Stimulated activated CD4-positive, alpha-beta T cell treated with anti-CD3 and anti-CD28 coated beads, Interleukin-4, amount 100 ng/mL, for 24 hours (primary cell): ENCODE measurements at regions not wholly inside any gene's neighbourhood (a gene's known extent, or its start where the extent isn't known, plus 50 kb on each side); places are given as distances from the start of the nearest gene placed in this dataset.

Experiments used
- DNase-seq: peaks from one replicate; pipeline ENCODE4 v3.0.0-alpha.2; 2020

DNA sequence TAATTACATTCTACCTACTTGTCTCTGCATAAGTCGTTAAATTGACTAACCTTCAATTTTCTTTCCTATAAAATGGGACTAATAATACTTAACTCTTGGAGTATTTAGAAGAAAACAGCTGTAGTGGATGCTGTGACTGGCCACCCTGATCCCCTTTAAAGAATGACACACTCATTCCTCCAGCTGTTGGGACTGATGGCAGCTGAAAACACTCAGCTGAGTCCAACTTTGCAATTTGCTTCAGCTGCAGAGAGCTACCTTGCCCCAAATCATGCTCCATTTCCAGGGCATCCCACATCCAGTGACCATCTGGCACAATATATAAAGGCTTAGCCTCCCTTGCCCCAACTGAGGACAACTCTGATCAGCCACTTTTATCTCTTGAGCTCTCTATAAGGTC lies 89.1 kb downstream of the MID1IP1 start:
- no peak for DNase-seq

DNA sequence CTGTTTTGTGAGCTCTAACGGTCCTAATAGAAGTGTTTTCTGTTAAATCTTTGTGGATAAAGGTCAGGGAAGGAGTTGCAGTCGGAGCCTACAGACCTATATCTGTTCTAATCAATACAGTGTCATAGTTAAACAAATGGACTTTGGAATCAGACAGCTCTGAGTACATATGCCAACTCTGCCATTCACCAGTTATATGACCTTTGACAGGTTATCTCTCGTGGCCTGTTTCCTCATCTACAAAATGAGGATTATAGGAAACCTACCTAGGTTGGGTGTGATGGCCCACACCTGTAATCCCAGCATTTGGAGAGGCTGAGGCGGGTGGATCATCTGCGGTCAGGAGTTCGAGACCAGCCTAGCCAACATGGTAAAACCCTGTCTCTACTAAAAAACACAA lies 89.7 kb downstream of the MID1IP1 start:
- DNase-seq, result no peak

DNA sequence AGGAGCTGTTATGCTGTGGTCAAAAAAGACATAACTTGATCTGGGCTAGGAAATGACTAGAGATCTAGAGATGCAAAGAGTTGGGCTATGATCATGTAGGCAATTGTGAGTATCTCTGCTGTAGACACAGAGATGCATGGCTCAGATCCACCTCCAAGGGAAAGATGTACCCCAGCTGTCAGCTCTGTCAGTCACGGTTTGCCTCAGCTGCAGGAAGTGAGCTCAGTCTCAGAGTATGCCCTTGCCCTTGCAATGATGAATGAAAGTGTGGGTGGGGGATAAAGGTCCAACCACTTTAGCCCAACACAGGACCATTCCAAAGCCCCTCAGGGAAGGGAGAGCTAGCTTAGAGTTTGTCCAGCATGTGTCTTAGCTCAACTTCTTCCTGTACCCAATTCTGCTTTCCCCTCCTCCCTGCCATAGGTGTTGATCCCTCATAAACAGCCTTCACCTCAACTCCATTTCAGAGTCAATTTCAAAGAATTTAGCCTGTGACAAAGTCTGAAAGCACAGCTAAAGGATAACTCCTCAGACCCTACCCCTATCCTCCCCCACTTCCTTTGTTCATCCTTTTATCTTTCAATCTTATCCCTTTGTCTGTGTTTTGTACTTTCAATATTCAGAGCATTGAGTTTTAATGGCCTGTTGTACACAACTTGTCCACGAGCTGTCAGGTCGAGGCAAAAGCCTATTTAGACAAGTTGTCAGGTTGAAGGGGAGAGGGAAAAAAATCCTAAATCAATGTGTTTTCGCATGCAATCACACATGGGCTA lies 90.6 kb downstream of the MID1IP1 start:
- no peak for DNase-seq

DNA sequence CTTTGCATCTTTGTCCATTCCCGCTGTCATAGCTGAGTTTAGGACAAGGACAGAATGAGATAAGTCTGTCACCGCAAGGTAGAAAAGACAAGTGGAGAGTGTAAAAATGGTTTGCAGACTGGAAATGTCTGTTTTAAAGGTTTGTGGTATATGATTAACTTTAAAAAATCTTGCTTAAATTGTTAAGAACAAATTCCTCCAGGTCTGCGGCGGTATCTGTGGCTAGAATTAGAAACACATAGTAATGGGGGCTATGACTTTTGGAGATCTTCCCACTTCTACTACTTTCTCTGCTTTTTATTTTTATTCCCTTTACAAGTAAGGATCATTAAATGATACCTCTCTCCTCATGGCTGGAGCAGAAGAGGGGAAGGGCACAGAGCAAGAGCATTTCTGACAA lies 92.2 kb downstream of the MID1IP1 start:
- no peak for DNase-seq

DNA sequence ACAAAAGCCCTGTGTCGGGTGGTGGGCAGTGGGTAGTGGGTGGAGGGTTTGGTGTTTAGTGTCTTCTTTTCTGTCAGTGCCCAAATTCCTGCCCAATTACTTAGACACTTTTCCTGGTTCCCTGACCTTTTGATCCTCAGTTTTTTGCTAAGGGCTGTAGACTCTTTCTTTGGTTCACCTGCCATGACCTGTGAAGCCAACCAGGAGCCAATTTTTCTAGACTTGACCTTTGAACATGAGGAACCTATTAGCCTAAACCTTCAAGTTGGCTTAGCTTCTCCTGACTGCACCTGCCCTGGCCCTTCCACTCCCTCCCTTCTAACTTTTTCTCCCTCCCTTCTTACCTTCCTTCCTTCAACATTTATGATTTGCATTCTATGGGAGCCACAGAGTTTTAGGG lies 94.5 kb downstream of the MID1IP1 start:
- DNase-seq, result no peak

DNA sequence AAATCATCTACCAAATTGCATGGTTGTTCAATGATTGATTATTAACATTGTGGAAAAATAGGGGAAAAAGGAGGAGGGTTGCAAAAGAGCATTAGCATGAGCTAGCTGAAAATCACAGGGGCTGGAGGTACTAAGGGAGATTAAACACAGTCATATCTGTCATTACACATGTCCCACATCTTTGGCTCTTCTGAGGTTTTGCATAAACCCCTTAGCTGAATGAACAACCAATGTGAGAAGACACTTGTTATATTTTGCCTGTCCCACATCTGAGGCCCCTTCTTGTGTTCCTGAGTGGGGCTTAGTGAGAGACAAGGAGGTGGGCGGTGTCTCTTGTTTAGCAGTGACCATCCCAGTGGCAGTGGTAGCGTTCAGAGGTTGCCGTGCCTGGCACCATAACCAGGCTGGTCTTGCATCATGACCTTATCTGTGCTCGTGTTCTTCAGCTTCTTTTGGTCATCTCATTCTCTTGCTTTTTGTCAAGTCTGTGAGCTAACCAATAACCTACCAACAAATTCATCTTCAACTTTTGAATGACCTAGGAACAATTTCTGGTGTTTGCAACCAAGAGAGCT lies 95.6 kb downstream of the MID1IP1 start:
- DNase-seq, result no peak

DNA sequence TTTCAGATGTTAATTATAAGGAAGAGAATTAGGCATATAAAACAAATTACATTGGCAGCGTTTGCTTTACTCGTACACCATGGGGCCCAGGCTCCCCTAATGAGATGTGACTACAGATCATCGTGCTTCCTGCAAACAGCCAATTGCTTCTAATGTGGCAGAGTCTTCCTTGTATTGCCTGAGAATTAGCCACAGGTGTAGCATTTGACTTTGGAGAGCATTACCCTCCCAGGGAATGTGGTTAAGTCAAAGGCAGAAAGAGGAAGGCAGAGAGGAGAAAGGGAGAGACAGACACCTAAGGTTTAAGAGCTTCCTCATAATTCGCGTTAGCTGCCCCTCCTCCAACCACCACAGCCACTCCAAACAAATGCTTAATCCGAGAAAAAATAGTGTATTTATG lies 97.0 kb downstream of the MID1IP1 start:
- DNase-seq, result no peak

DNA sequence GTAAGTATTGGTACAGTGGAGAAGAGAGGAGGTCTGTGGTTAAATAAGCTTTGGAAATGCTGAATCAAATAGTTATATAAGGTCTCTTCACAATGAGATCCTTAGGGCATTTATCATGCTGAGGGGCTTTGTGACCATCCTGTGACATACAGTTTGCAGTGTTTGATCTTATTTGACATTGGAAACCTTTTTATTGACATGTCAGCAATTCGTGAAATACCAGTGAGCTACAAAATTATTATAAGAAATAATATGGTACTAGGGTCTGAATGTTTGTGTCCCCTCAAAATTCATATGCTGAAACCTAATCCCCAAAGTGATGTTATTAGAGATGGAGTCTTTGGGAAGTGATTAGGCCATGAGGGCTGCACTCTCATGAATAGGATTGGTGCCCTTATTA lies 98.4 kb downstream of the MID1IP1 start:
- no peak for DNase-seq

DNA sequence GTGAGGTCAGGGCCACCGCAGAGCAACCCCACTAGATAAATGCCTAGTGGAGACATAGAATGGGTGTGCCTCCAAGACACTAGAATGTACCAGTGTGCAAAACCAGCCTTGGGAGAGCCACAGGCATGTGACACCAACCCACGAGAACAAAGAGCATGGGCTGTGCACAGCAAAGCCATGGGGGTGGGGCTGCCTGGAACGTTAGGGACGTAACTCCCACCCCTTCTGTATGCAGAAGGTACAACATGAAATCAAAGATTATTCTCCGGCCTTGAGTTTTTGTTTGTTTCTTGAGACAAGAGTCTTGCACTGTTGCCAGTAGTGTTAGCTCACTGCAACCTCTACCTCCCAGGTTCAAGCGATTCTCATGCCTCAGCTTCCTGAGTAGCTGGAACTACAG lies 99.5 kb downstream of the MID1IP1 start:
- DNase-seq, result no peak

DNA sequence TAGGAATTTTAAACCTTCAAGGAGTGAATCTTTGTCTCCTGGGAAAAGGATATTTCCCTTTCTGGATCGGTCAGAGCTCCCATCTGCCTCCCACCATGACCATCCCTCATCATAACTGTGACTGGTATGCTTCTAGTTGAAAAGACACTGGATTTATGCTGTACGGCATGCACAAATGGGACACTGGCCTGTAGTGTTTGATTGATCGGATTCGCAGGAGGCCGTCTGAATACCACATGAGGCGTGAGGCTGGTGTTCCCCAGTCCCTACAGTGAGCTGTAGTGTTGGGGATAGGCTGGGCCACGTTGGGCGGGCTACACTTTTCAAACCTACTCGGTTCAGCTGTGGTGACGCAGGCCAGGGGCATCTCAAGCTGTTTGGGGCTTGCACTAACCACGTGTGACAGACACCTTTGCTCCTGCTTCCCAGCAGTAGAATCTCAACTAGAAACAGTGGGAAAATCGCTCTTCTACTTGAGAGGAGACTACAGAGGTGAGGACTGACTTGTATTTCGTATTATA lies 101.8 kb downstream of the MID1IP1 start:
- no peak for DNase-seq

DNA sequence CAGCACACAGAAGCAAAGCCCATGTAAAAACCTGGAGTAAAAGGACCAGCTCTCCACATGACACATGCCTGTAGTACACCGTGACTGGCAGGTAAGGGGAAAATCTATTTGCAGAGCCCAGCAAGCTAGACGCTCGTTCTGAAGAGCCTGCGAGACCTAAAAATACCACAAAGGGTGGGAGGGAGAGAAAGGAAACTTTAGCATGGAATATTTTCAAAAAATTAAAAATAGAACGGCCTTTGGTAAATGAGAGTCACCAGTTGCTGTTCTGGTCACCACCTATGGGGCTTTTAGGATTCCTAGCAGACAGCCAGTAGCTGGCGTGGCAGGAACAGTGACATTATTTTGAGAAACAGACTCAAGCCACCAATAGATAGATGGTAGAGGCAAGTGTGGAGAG lies 115.5 kb downstream of the MID1IP1 start:
- DNase-seq, result no peak

DNA sequence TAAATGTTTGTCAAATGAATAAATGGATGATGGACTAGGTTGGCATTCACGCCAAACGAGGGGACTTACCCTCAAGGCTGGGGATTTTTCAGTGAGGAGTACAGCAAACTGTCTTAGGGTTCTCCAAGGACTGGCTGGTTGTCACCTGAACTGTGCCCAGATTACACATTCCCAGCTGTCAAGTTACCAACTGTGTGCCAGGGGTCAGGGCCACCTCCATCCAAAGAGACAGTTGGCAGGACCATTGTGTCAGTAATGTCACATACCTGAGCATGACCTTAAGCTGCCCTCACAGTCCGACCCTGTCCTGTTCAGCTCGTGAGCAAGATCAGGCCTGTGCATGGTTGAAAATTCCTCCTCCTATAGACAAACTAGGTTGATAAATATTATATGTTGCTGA lies 116.7 kb downstream of the MID1IP1 start:
- DNase-seq, result no peak

DNA sequence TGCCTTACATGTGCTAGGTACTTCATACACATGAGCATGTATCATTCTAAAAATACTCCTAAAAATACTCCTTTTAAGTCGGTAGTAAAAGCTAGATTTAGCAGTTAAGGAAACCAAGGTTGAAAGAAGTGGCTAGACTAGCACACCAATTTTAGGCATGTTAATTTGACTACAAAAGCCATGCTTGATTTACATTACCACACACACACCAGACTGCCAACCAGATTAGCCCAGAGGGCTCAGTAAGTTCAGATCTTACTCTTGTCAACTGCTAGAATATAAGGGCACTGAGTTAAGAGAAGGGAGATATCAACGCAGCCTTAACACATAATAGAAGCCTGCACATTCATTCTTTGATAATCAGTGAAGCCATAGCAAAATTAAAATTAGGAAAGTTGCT lies 117.9 kb downstream of the MID1IP1 start:
- no peak for DNase-seq

DNA sequence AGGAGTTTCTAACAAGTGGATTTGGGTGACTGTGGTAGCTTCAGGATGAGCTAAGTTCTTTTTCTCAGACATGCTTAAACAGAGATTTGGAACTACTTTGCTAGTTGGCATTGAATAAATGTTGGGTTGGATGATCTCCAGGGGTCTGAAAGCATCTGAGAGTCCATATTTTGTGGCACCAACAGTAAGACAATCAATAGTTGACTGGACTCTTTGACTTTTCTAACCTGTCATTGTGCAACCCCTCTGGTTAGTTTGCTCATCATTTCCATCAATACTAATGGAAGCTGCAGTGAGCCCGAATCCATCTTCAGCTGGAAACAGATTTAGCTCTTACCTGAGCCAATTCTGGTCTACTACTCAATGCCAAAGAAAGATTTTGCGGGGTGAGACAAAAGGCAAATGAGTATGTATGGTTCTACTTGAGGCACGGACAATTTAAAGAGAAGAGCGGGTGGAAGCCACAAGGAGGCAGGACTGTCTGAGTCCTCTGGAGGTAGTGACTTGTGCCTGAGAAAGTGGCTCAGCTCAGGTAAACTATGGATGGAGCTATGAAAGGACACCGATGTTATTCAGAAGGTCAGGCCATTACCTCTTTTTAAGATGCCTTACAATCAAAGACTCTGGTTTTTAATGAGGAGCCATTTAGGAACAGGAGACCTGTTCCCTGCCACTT lies 118.7 kb downstream of the MID1IP1 start:
- DNase-seq, result no peak

DNA sequence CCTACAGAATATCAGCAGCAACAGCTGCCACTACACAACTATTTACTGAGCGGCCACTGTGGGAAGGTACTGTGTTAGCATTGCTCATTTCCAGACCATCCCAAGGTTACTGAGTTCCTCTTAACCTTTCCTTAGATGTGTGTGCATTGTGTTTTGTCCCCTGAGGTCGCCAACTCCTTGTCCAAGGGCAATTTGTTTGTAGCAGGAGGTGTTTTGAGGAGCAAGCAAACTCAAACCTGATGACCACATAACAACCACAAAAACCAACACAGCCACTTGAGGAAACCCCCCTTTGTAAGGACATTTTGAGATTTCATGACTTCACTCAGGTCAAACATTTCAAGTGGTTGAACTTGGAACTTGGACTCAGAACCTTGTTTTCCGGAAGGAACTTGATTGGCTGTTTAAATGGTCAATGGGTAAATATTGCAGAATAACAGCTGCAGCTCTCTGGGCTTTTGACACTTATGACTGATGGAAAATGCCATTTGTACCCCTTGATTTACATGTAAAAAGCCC lies 122.3 kb downstream of the MID1IP1 start:
- no peak for DNase-seq

DNA sequence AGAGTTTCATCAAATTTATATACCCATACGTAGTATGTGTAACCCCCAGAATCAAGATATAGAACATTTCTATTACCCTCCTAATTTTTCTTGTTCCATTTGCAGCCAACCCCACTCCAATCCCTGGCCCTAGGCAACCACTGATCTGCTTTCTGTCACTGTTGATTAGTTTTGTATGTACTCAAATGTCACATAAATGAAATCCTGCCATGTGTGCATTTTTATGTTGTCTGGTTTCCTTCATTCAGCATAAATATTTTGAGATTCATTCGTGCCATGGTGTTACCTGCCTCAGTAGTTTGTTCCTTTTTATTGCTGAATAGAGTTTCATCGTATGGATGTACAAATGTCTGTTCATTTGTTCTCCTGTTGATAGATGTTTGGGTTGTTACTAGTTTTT lies 126.3 kb downstream of the MID1IP1 start:
- no peak for DNase-seq

DNA sequence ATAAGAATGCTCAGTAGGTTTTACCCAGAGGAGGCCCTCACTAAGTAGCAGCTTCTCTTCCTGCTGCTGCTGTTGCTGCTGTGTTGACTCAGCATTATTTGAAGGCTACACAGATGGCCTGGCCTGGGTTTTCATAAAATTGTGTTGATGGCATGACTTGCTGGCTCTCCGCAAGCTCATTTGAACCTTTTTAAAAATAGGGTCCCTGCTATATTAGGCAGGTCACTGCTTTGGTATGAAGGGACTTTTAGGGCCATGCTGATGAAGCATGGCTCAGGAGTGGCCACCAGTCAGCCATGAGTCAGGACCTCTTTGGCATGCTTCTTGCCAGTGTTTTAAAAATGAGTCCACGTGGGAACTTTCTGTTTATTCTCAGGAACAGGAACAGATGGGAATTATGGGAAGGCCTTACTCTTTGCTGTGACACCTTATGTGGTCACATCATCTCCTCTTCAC lies 128.7 kb downstream of the MID1IP1 start:
- no peak for DNase-seq

DNA sequence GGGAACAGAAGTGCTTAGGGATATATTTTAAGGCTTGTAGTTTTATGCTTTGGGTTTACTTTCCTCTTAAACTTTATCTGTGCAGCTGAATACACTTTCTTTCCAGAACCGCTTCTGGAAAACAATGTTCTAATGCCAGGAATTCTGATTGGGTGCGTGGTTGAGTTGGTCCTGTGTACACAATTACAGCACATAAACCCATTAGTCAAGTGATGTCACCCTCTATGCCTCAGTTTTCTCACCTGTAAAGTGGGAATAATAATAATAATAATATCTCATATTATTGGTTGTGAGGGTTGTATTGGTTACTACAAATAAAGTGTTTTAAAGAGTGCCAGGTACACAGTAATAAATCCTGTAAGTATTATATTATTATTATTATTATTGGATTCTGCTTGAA lies 129.2 kb downstream of the MID1IP1 start:
- no peak for DNase-seq

DNA sequence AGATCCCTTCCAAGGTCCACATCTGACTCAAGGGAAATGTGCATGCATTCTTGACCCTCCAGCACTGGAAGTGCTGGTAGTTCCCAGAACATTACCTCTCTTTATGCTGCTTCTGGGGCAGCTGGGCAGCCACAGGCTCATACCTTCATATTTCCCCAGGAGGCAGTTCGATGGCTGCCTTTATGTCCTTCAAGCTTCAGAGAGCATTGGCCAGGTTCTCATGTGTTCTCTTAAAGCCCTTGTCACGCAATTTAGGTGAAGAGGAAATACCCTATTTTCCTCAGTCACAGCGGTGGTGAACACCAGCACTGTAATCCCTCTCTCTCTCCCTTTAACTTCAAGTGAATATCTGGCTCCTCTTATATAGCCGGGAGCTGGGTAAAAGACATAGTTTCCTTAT lies 134.3 kb downstream of the MID1IP1 start:
- no peak for DNase-seq

DNA sequence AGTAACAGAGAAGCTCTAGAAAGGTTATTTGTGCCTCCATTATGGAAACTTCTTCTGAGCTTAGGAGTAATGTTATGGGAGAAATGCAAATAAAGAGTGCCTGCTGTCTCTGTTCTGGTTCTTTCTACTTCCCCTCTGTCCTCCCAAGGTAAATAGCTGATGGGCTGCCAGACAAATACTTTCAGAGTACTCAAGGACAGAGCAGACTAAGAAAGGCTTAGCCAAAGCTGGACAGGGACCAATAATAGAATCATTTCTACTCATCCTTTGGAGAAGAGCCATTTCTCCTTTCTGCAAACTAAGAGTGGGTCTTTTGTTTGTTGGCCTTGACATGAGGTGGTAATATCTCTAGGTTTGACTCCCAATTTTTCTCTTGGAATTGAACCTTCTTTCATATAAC lies 136.1 kb downstream of the MID1IP1 start:
- no peak for DNase-seq

DNA sequence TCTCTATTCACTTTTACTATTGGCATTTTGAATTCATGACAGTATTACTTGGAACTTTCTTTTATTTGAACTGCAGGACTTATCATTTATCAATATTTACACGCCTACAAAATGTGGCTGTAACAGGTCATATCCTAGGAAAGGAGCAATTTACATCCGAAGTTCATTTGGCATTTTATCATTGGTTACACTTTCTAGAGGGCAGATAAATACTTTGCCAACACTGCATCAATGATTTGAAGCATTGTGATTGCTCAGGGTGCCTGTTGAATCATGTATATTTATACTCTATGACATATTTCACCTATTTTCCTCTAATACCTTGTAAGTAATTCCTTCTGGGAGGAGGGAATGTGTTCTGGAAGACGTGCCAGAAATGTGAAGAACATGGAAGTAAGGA lies 136.7 kb downstream of the MID1IP1 start:
- no peak for DNase-seq

DNA sequence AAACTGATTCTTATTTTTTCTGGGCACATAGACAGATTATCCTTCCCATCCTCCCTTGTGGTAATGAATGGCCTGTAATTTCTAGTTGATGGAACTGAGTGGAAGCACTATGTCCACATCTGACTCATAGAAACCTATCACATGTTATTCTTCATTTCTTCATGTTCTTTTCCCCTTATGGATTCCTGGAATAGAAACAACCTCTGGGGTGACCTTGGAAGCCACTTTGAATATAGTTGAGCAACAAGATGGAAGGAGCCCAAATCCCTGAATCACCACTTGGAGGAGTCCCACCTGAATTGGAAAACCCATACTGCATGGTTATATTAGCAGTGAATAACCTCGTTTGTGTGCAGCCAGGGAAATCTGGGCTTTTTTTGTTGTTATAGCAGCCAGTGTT lies 137.8 kb downstream of the MID1IP1 start:
- no peak for DNase-seq

DNA sequence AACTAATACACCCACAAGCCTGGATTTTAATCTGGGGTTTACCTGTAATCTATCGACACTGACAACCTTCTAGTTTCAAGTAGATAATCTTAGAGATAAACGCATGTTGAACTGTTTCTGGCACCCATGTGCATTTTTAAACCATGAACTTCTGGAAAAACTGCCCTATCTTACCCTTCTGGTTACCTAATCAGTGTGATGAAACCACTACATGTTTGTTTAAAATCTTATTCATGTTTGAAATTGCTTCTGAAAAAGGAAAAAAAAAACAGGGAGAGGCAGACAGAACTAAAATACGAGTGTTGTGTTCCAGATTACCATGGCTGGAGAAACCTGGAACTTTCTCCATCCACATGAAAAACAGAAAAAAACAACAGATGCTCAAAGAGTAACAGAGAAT lies 139.3 kb downstream of the MID1IP1 start:
- DNase-seq, result no peak

DNA sequence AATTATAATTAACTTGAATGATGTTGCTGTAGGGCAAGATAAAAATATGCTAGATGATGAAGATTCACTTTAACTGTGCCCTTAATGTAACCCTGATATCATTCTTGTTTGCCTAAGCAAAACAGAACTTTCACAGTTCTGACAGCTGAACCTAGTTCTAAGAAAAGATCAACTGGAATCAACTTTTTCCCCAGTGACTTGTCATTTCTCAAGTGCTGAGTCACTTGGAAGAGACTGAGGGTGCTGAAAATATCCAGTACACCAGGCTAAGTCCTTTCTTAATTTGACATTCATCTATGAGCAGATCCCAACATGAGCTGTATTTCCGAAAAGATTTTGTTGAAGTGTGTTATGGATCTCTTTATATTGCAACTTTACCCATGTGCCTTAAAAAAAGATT lies 140.4 kb downstream of the MID1IP1 start:
- DNase-seq, result no peak
